Testis (tissue), 2 donors: ENCODE measurements at regions not wholly inside any gene's neighbourhood (a gene's known extent, or its start where the extent isn't known, plus 50 kb on each side); places are given as distances from the start of the nearest gene placed in this dataset.

ENCODE experiments used
- DNase-seq: peaks from one replicate; pipeline ENCODE4 v3.0.0-alpha.2; 2019
- H3K27ac ChIP-seq, 2 donors: fragments of 200-600 bp; sonication (generic); one replicate each; pipeline ENCODE4 v1.5.1; 2019
- H3K27me3 ChIP-seq: fragments of 200-600 bp; sonication (generic); one replicate; pipeline ENCODE4 v1.5.1; 2019
- H3K36me3 ChIP-seq: fragments of 200-600 bp; sonication (generic); one replicate; pipeline ENCODE4 v1.5.1; 2017; ENCODE audit warnings: low read depth; ENCODE audit errors: missing control alignments
- H3K4me1 ChIP-seq: fragments of 200-600 bp; sonication (generic); one replicate; pipeline ENCODE4 v1.5.1; 2019
- H3K4me3 ChIP-seq, 2 donors: fragments of 200-600 bp; sonication (generic); one replicate each; pipeline ENCODE4 v1.5.1; 2017 to 2019
- H3K9me3 ChIP-seq: fragments of 200-600 bp; sonication (generic); one replicate; pipeline ENCODE4 v1.5.1; 2017
- CTCF ChIP-seq, 3 experiments: fragments of 450-650 bp in 2 of 3; fragments of 200-600 bp in 1 of 3; sonication (generic) in 1 of 3; IDR thresholded peaks; one replicate each; pipeline ENCODE4 v1.5.1; 2016 to 2019; ENCODE audit warnings: antibody characterized with exemption in 3 of 3, mild to moderate bottlenecking in 2 of 3, moderate library complexity in 1 of 3
- POLR2A ChIP-seq: fragments of 450-650 bp; IDR thresholded peaks from one replicate; pipeline ENCODE4 v1.6.1; 2017; ENCODE audit warnings: antibody characterized with exemption, mild to moderate bottlenecking, moderate library complexity
- WGBS, 2 donors: methylation state at CpG; one replicate each; pipeline ENCODE4 v1.1.5; 2018; 5-methylcytosine and 5-hydroxymethylcytosine counted together
- intact Hi-C: fragments of 100-400 bp; cut with DNase I; formaldehyde crosslinking; loops from one replicate; pipeline ENCODE4 v1.15.1; 2023; ENCODE audit warnings: low total_unique reads

GRCh38 chr12:105910030-105910429 is 228.7 kb downstream of the NUAK1 start:
- intact Hi-C loops = no loop called here

GRCh38 chr12:105911966-105912365 is 226.8 kb downstream of the NUAK1 start:
- no peaks in the 10 kb centered on the region for H3K9me3 ChIP-seq
- no peaks in the 10 kb centered on the region for H3K27me3 ChIP-seq
- H3K4me1 ChIP-seq = peaks cover under 1% of the 10 kb centered on the region
- no peak overlapping the region for H3K4me3 ChIP-seq
- TF ChIP-seq POLR2A = no peak
- TF ChIP-seq CTCF (IDR thresholded peaks at IDR 0.05) = no peak
- H3K27ac ChIP-seq = no peak overlapping the region
- WGBS, 2 donors = 92 to 93% methylated on average over 4 of the region's 4 CpGs
- DNase-seq = no peak
- H3K36me3 ChIP-seq = no peaks in the 10 kb centered on the region
- intact Hi-C loops = no loop called here

More at GRCh38 chr12:105910030-105910429, 228.7 kb downstream of the NUAK1 start:
- no peak overlapping the region for H3K4me3 ChIP-seq
- H3K36me3 ChIP-seq = no peaks in the 10 kb centered on the region
- 98 to 100% methylated on average over 3 of the region's 3 CpGs for WGBS, 2 donors
- H3K9me3 ChIP-seq = no peaks in the 10 kb centered on the region
- no peak overlapping the region for H3K27ac ChIP-seq
- no peak for DNase-seq
- peaks cover 10% of the 10 kb centered on the region for H3K4me1 ChIP-seq
- TF ChIP-seq CTCF (IDR thresholded peaks at IDR 0.05) (no peak), POLR2A (no peak)
- no peaks in the 10 kb centered on the region for H3K27me3 ChIP-seq

DNA sequence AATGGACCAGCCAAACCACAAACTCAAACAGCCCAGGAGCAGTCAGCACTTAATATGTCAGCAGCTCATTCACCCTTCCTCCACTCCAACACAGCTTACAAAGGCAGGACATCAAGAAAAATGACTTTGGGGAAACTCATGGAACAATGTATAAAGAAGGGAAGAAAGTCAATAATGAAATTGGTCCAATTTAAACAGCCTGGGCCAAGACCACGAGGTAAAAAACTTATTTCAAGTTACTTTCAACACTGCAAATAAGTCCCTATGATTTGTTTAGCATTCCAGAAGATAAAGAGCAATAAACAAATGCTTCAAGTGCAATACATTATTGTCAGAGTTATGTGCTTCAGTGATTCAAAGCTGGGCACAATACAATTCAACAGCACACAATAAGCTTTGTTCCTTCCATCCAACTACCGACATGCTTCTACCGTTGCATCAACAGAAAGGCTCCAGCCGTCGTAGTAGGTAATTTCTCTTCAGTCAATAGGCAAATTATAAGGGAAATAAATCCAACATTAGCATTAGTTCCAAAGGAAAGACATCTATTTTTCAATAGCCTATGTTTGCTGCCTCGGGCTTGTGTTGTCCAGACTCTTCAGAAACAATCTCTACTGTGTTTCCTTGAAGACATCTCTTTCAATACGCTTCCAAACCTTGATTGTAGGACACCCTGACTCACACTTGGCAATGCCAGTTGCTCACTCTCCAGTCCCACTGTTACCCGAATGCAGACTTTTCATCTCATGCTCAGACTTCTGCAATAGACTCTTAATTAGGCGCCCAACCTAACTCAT is 225.7 kb downstream of the NUAK1 start:
- no peak for DNase-seq
- Histone ChIP-seq H3K36me3 (no peaks in the 10 kb centered on the region), H3K4me3 (no peak overlapping the region), H3K27ac (no peak overlapping the region), H3K9me3 (no peaks in the 10 kb centered on the region), H3K4me1 (no peaks in the 10 kb centered on the region), H3K27me3 (no peaks in the 10 kb centered on the region)
- intact Hi-C loops = no loop called here
- WGBS, 2 donors = 85 to 89% methylated on average over 9 of the region's 9 CpGs
- no peak for TF ChIP-seq CTCF (IDR thresholded peaks at IDR 0.05)
- TF ChIP-seq POLR2A = no peak

DNA sequence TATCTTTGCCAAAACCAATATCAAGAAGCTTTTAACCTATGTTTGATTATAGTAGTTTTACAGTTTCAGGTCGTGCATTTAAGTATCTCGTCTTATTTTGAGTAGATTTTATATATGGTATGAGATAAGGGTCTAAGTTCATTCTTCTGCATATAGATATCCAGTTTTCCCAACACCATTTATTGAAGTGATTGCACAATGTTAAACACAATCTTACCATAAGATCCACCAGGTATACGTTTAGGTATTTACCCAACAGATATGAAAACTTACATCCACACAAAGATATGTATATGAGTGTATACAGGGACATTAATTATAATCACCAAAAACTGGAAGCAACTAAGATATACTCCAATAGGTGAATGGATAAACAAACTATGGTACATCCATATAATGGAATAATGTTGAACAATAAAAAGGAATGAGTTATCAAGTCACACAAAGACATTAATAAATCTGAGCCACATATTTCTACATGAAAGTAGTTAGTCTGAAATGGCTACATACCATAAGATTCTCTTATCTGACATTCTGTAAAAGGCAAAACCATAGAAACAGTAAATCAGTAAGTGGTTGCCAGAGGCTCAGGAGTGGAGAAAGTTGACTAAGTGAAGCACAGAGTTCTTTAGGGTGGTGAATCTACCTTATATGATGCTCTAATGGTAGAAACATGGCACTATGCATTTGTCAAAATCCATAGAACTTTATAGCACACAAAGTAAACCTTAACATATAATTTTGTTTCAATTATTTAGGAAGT is 222.6 kb downstream of the NUAK1 start:
- Histone ChIP-seq H3K9me3 (no peaks in the 10 kb centered on the region), H3K4me1 (no peaks in the 10 kb centered on the region), H3K36me3 (no peaks in the 10 kb centered on the region), H3K27ac (no peak overlapping the region), H3K27me3 (no peaks in the 10 kb centered on the region), H3K4me3 (no peak overlapping the region)
- DNase-seq = no peak
- TF ChIP-seq CTCF (IDR thresholded peaks at IDR 0.05) = no peak
- TF ChIP-seq POLR2A = no peak
- intact Hi-C loops = no loop called here
- 73 to 92% methylated on average over 3 of the region's 3 CpGs for WGBS, 2 donors

DNA sequence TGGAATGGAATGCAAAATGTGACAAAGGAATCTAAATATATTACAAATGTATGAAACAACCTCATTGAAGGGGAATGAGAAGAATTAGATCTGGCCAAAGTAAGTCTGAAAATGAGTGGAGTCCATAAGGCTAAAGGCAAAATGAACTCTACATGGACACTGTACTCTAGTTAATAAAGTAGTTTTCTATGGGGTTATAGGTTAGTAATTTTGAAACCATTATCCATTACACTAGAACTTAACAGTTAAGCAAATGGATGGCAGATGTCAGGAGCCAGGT is 222.1 kb downstream of the NUAK1 start:
- no peaks in the 10 kb centered on the region for H3K4me1 ChIP-seq
- no peaks in the 10 kb centered on the region for H3K36me3 ChIP-seq
- H3K27me3 ChIP-seq = no peaks in the 10 kb centered on the region
- H3K9me3 ChIP-seq = no peaks in the 10 kb centered on the region
- intact Hi-C loops = no loop called here
- H3K4me3 ChIP-seq = no peak overlapping the region
- TF ChIP-seq POLR2A (no peak), CTCF (IDR thresholded peaks at IDR 0.05) (no peak)
- no peak overlapping the region for H3K27ac ChIP-seq
- no peak for DNase-seq
